ENCODE measurements at regions not wholly inside any gene's neighbourhood (a gene's known extent, or its start where the extent isn't known, plus 50 kb on each side); places are given as distances from the start of the nearest gene placed in this dataset.

DNA sequence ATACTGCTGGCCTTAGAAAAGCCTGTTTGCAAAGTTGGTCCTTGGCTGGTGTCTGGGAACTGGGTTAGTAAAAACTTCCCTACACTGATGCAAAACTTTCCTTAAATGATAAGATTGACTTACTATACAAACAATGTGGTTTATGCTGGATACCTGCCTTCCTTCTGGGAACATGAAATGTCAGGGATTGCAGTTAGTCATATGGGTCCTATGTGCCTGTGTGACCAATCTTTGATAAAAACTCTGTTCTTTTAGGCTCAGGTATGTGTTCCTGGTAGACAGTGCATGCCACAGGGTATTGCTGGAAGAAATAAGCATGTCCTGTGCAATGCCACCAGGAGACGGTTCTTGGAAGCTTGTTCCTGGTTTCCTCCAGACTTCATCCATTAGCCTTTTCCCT lies 173.3 kb downstream of the RMI1 start:
- TF ChIP-seq CTCF (IDR thresholded peaks at IDR 0.05) (no peak), POLR2A (IDR thresholded peaks at IDR 0.05) (no peak)
